HG03469 (cell line): ENCODE measurements at regions not wholly inside any gene's neighbourhood (a gene's known extent, or its start where the extent isn't known, plus 50 kb on each side); places are given as distances from the start of the nearest gene placed in this dataset.

Experiments
- ATAC-seq: cut with Tn5 transposase; IDR thresholded peaks from one replicate; pipeline ENCODE4 v1.9.1; 2021; ENCODE audit warnings: mild to moderate bottlenecking, moderate library complexity, moderate number of reproducible peaks; ENCODE audit not compliant: unreplicated experiment

DNA sequence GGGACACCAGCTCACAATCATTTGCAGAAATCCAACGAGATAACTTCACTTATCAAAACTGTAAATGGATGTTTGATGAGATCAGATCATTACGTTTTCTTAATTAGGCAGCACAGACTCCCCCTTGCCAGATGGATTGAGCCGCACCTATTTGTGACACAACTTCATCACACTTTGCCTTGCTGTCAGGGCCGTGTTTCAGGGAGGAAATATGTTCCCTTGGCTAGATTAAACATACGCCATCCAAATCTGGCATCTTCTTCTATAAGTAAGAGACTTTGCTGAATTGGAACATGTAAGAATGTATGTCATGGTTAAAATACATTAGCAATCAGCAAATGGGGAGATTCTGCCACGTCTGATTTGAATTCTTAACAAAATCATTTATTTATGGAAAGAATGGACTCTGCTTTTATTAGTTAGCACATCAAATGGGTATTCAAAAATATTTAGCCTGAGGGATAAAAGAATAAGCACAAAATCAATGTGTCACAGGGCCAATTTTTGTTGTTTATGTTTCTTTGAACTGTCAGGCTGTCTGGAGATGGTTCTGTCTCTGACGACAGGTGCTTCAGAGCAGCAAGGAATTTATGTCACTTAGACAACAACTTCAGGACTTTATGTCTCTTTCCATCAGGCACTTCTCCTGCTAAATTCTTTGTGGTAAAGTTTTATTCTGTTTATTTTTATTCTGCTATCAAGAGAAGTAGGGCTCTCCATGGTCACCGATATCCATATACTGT is 326.1 kb upstream of the NCAM1 start:
- ATAC-seq: no peak

- no peak for ATAC-seq
These were observed 324.1 kb upstream of the NCAM1 start for GRCh38 chr11:112637076-112637475.

- ATAC-seq: no peak
These were observed 323.3 kb upstream of the NCAM1 start for GRCh38 chr11:112637876-112638275.

GRCh38 chr11:112639469-112639868 is 321.8 kb upstream of the NCAM1 start:
- ATAC-seq: no peak

GRCh38 chr11:112643416-112643815 is 317.8 kb upstream of the NCAM1 start:
- no peak for ATAC-seq

DNA sequence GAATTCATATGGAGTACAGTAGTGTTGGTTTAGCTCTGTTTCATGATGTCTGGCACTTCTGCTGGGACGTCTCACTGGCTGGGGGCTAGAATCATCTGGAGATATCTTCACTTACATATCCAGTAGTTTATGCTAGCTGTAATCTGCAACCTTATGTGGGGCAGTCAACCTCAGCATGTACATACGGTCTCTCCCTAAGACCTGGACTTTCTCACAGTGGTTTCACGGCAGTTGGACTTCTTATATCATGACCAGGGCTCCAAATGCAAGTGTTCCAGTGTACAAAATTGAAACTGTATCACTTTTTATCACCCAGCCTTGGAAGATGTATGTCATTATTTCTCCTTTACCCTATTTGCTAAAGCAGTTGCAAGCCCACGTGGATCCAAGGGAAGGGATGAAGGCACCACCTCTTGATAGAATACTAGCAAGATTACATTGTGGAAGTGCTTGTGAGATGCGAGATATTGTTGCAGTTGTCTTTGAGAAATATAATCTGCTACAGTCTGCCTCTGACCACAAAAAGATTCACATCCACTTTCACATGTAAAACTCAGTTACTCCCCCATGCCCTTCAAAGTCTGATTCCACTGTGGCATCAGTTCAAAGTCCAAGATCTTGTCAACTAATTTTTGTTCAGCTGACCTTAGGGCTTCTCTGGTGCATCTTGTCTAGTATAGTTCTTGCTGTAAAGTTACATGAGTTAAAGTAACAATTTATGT is 316.6 kb upstream of the NCAM1 start:
- ATAC-seq: peak; percentile 65

DNA sequence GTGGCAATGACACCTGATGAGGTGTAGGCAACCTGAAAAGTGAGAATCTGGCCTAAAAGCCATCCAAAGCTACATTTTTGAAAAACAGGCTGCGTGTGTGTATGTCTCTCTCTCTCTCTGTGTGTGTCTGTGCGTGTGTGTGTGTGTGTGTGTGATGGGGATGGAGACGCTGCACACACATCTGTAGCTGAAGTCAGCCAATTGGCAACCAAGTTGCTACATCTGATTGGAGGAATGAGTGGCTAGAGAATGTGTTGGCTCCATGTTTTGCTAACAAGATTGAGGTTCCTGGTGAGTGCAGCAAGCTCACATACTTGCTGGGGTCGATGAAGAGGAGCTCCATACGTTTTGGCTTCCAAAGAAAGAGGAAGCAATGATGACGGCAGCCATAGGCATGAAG is 311.4 kb upstream of the NCAM1 start:
- ATAC-seq: no peak

DNA sequence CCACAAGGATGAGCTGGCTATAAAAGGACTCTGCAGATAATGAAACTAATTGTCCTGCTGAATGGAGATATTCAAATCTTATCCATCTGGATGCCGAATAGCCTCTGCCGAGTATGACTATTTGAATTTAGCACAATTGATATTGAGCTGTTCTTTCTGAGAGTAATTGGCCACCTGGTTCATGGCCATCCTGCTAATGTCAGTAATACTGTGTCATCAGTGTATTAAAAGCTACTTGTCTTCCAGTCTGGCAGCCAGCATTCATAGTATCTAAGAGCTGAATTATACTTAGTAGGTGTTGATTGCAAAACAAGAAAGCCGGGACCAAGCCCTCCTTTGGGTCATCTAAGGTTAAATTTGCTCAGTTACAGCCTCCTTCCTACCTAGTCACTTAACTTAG is 310.7 kb upstream of the NCAM1 start:
- ATAC-seq: no peak

- no peak for ATAC-seq
These were observed 309.8 kb upstream of the NCAM1 start for GRCh38 chr11:112651386-112651785.

- no peak for ATAC-seq
These were observed 308.3 kb upstream of the NCAM1 start for GRCh38 chr11:112652786-112653390.

DNA sequence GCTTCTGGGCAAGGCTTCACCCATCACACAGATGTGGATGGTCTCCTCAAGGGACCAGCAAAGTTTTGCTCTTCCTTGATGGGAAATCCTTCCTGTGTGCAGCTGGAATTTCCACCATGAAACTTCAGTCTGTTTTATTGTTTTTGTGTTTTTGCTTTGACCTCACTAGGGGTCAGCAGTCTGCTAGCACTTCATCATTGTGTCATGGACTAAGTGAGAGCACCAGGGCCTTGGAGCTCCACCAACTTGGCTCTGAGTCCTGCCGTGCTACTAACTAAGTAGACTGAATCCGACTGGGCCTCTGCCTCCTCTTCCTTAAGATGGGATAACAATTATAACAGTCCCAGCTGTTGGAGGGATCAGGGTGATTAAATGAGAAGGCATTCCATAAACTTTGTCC is 305.8 kb upstream of the NCAM1 start:
- ATAC-seq: no peak

DNA sequence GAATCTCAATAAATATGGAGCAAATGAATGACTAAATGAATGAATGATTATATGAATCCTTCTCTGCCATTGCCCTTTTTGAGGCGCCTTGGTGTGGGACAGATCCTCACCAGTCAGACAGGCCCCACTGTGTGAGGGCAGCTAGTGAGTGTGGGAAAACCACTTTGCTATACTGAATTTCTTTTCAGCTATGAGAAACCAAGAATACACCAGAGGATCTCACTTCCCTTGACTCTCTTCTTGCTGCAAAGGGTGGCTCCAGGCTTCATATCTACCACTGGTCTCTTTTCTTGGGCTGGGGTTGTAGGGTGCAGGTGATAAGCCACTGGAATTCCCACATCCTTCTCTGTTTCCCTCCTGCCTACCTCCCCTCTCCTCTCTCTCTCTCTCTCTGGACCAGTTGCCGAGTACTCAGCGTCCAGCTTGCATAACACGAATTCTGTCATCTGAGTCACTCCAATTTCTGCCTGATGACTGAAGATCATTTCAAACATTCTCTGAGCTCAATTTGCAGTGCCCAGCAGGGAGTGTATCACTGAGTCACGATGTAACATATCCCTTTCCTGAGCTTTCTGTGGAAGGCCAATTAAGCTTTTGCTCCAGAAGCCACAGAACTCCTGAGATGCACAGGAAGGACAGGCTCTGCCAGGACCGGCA is 304.3 kb upstream of the NCAM1 start:
- ATAC-seq: no peak

DNA sequence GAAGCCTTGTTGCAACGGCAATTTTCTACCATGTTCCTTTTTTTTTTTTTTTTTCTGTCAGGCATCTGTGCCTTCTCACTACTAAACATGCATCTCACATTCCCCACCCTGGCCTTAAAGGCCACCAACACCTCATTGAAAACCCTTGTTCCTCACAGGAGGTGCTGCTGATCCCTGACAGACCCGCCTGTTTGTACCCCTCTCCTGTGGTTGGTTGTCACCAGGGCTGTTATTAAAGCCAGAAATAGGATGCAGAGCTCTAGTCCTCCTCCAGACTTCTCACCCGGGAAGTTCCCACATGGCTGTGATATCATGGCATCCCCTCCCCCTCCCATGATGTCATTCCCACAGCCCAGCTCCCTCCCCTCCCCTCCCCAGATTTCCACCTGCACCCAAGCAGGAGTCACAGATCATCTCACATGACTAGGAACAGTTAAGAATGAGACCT is 302.8 kb upstream of the NCAM1 start:
- ATAC-seq: no peak

DNA sequence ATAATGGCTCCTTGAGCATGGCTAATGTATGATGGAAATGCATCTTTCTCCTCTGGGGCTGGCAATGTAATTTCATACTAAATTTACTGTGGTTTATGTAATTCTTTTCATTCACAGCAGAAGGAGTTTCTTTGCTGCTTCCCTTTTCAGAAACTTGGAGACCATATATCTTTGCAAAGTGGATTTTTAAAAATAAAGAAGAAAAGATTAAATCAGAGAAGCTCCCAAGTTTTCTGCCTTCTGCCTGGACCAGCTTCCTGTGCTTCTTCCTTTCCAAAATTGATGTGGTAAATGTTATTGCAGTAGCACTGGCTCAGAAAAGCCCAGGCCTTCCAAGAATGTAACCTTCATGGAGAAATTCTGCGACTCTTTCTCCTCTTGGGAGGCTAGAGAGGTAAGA is 300.1 kb upstream of the NCAM1 start:
- no peak for ATAC-seq

DNA sequence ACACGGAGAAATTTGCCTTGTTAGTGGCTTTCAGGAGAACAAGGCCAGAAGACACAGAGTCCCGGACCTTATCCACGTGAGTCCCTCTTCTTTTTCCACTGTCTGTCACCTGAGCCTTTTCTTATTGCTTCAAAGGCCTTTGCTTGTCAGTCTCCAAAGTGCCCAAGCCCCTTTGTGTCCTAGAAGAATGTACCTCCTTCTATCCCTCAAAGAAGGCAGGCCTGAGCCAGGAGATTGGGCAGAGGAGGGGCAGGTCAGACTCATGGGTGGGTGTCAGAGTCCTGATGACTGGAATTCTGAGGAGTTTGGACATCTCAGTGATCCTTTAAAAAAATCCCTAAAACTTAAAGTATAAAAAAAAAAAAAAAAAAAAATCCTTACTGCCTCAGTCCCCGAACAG is 299.6 kb upstream of the NCAM1 start:
- no peak for ATAC-seq

GRCh38 chr11:112662554-112662953 is 298.7 kb upstream of the NCAM1 start:
- ATAC-seq: no peak

DNA sequence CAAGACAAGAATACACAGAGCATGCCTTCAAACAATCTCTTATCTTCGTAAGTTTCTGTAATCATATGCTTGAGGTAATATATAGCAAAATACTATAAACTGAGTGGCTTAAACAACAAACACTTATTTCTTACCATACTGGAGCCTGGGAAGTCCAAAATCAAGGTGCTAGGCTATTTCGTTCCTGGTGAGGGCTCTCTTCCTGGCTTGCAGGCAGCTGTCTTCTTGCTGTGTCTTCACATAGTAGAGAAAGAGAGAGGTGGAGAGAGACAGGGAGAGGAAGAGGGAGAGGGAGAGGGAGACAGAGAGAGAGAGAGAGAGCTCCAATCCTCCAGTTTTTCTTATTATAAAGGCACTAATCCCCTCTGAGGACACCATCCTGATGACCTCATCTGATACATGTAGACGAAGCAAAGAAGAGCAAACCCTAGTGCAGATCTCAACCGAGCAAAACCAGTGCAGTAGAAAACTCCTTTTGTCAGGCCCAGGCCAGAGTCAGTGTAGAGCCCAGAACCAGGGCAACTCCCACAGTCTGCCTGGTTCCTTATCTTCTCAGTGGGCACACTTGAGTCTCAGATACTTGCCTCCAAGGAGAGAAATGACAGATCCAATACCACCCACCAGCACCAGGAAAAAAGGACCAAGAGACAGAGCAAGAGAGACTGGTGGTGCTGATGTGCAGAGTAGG is 297.1 kb upstream of the NCAM1 start:
- ATAC-seq: no peak

- ATAC-seq: no peak
These were observed 295.9 kb upstream of the NCAM1 start for GRCh38 chr11:112665291-112665690.

GRCh38 chr11:112666253-112666652 is 295.0 kb upstream of the NCAM1 start:
- ATAC-seq: no peak

DNA sequence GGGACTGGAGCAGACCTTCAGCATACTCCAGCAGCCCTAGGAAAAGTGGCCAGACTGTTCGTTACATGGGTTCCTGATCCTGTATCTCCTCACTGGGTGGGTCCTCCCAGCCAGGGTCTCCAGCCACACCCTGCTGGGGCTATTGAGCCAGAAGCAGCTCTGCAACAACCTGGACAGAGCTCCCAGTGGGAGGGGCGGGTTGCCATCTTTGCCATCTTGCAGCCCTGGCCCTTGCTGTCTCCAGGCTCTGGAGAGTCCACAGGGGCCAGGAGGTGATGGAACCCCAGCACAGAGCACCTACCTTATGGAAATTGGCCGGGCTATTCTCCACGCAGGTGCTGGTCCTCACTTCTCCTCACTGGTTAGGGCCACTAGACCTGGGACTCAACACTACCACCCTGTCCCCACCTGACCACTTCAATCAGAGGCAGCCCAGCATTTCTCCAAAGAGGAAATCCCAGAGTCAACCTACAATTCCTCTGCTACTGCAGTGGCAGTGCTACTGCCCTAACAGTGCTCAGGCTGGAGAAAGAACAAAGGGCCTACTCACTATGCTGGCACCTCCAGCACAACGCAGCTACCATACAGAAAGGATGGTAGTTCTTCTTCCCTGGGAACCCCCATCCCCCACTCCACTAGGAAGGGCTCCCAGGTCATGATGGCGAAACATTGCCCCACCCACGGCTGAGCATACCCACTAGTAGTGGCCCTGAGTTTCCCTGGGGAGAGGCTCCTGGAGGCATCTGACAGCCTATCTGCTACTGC is 290.2 kb upstream of the NCAM1 start:
- ATAC-seq: no peak
